ENCODE measurements at regions not wholly inside any gene's neighbourhood (a gene's known extent, or its start where the extent isn't known, plus 50 kb on each side); places are given as distances from the start of the nearest gene placed in this dataset.

GRCh38 chr6:106733386-106733785 is 104.0 kb downstream of the QRSL1 start:
- TF ChIP-seq POLR2A (IDR thresholded peaks at IDR 0.05) (no peak), CTCF (IDR thresholded peaks at IDR 0.05) (no peak)
- WGBS, 2 donors, result 88 to 93% methylated on average over 2 of the region's 2 CpGs
- intact Hi-C loops (cut with DNase I; ENCODE audit: low total_unique reads), result no loop called here
- no peak overlapping the region for H3K4me3 ChIP-seq (ENCODE audit: low read depth, poor library complexity, severe bottlenecking)
- DNase-seq (ENCODE audit: low spot score in 2 of 2), result no peak

- no peak for DNase-seq (ENCODE audit: low spot score in 2 of 2)
- 59 to 61% methylated on average over 7 of the region's 7 CpGs for WGBS, 2 donors
- intact Hi-C loops (cut with DNase I; ENCODE audit: low total_unique reads), result no loop called here
- no peak overlapping the region for H3K4me3 ChIP-seq (ENCODE audit: low read depth, poor library complexity, severe bottlenecking)
- TF ChIP-seq CTCF (IDR thresholded peaks at IDR 0.05) (no peak), POLR2A (IDR thresholded peaks at IDR 0.05) (no peak)
These were observed 103.1 kb downstream of the QRSL1 start for GRCh38 chr6:106732376-106732940.

- H3K4me3 ChIP-seq (ENCODE audit: low read depth, poor library complexity, severe bottlenecking), result no peak overlapping the region
- no peak for TF ChIP-seq CTCF (IDR thresholded peaks at IDR 0.05)
- TF ChIP-seq POLR2A (IDR thresholded peaks at IDR 0.05), result no peak
- intact Hi-C loops (cut with DNase I; ENCODE audit: low total_unique reads), result no loop called here
- DNase-seq (ENCODE audit: low spot score in 2 of 2), result no peak
- WGBS, 2 donors, result 92 to 94% methylated on average over 1 of the region's 1 CpG
These were observed 102.4 kb downstream of the QRSL1 start for GRCh38 chr6:106731843-106732160.

- TF ChIP-seq CTCF (IDR thresholded peaks at IDR 0.05) (no peak), POLR2A (IDR thresholded peaks at IDR 0.05) (no peak)
- H3K4me3 ChIP-seq (ENCODE audit: low read depth, poor library complexity, severe bottlenecking), result no peak overlapping the region
- no peak for DNase-seq (ENCODE audit: low spot score in 2 of 2)
- WGBS, 2 donors, result 54 to 55% methylated on average over 6 of the region's 6 CpGs
- intact Hi-C loops (cut with DNase I; ENCODE audit: low total_unique reads), result no loop called here
These were observed 101.9 kb downstream of the QRSL1 start for GRCh38 chr6:106731144-106731842.

- intact Hi-C loops (cut with DNase I; ENCODE audit: low total_unique reads), result no loop called here
- no peak overlapping the region for H3K4me3 ChIP-seq (ENCODE audit: low read depth, poor library complexity, severe bottlenecking)
- DNase-seq (ENCODE audit: low spot score in 2 of 2), result no peak
- 35 to 37% methylated on average over 6 of the region's 6 CpGs for WGBS, 2 donors
- TF ChIP-seq CTCF (IDR thresholded peaks at IDR 0.05) (no peak), POLR2A (IDR thresholded peaks at IDR 0.05) (no peak)
These were observed 101.3 kb downstream of the QRSL1 start for GRCh38 chr6:106730718-106731117.

GRCh38 chr6:106730264-106730663 is 100.9 kb downstream of the QRSL1 start:
- no peak for DNase-seq (ENCODE audit: low spot score in 2 of 2)
- intact Hi-C loops (cut with DNase I; ENCODE audit: low total_unique reads), result no loop called here
- no peak overlapping the region for H3K4me3 ChIP-seq (ENCODE audit: low read depth, poor library complexity, severe bottlenecking)
- TF ChIP-seq CTCF (IDR thresholded peaks at IDR 0.05), result no peak
- no peak for TF ChIP-seq POLR2A (IDR thresholded peaks at IDR 0.05)
- 84 to 89% methylated on average over 1 of the region's 1 CpG for WGBS, 2 donors

Measured in lower leg skin (tissue), 4 donors.